ENCODE measurements at regions not wholly inside any gene's neighbourhood (a gene's known extent, or its start where the extent isn't known, plus 50 kb on each side); places are given as distances from the start of the nearest gene placed in this dataset.
A peak's percentile ranks its signal among the peaks of the same experiment; 100 is the strongest.

DNA sequence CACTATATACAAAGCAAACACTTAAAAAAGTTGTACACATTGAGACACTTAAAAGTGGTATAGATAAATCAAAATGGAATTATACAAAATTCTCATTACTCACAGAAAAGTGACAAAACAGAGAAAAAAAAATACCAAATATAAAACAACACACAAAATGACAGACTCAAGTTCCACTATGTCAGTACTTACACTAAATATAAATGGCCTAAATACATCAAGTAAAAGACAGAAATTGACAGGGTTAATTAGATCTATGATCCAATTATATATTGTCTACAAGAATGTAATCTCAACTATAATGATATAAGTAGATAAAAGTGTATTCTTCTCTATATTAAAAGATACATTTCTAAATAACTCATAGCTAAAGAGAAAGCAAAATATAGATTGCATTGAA, 401.6 kb upstream of the PFKP start:
- Histone ChIP-seq H3K27ac (ENCODE audit: low read depth, low read length) (no peak overlapping the region), H4K20me1 (ENCODE audit: low read depth, low read length) (no peaks in the 10 kb centered on the region), H3F3A (ENCODE audit: insufficient read depth) (no peaks in the 10 kb centered on the region), H3K27me3 (ENCODE audit: low read length) (no peaks in the 10 kb centered on the region), H3K4me3 (ENCODE audit: insufficient read depth, low read length, poor library complexity, severe bottlenecking) (no peak overlapping the region), H3K9ac (ENCODE audit: low read length) (no peak overlapping the region), H3K9me2 (replicated peaks; ENCODE audit: insufficient read depth, low read length) (no peaks in the 10 kb centered on the region), H2AFZ (ENCODE audit: low read depth, low read length, severe bottlenecking) (no peak overlapping the region), H3K79me2 (ENCODE audit: insufficient read depth, low read length) (no peaks in the 10 kb centered on the region), H3K9me3 (ENCODE audit: insufficient read depth, low read length) (no peaks in the 10 kb centered on the region), H3K4me2 (ENCODE audit: low read depth, low read length, poor library complexity, severe bottlenecking) (no peak overlapping the region), H3K36me3 (ENCODE audit: low read length) (no peaks in the 10 kb centered on the region)
- no peak for TF ChIP-seq EZH2phosphoT487 (conservative IDR thresholded peaks at IDR 0.05; ENCODE audit: low read length)
- TF ChIP-seq, protein P1, sequence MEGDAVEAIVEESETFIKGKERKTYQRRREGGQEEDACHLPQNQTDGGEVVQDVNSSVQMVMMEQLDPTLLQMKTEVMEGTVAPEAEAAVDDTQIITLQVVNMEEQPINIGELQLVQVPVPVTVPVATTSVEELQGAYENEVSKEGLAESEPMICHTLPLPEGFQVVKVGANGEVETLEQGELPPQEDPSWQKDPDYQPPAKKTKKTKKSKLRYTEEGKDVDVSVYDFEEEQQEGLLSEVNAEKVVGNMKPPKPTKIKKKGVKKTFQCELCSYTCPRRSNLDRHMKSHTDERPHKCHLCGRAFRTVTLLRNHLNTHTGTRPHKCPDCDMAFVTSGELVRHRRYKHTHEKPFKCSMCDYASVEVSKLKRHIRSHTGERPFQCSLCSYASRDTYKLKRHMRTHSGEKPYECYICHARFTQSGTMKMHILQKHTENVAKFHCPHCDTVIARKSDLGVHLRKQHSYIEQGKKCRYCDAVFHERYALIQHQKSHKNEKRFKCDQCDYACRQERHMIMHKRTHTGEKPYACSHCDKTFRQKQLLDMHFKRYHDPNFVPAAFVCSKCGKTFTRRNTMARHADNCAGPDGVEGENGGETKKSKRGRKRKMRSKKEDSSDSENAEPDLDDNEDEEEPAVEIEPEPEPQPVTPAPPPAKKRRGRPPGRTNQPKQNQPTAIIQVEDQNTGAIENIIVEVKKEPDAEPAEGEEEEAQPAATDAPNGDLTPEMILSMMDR (IDR thresholded peaks at IDR 0.05; ENCODE audit: insufficient read depth, low read length, poor library complexity, severe bottlenecking), result no peak

- Histone ChIP-seq H3K27me3 (ENCODE audit: low read length) (no peaks in the 10 kb centered on the region), H3K36me3 (ENCODE audit: low read length) (no peaks in the 10 kb centered on the region), H2AFZ (ENCODE audit: low read depth, low read length, severe bottlenecking) (no peak overlapping the region), H3K79me2 (ENCODE audit: insufficient read depth, low read length) (no peaks in the 10 kb centered on the region), H3K9me2 (replicated peaks; ENCODE audit: insufficient read depth, low read length) (no peaks in the 10 kb centered on the region), H3K4me3 (ENCODE audit: insufficient read depth, low read length, poor library complexity, severe bottlenecking) (no peak overlapping the region), H3K9me3 (ENCODE audit: insufficient read depth, low read length) (no peaks in the 10 kb centered on the region), H3K4me2 (ENCODE audit: low read depth, low read length, poor library complexity, severe bottlenecking) (no peak overlapping the region), H3F3A (ENCODE audit: insufficient read depth) (no peaks in the 10 kb centered on the region), H4K20me1 (ENCODE audit: low read depth, low read length) (no peaks in the 10 kb centered on the region), H3K9ac (ENCODE audit: low read length) (no peak overlapping the region), H3K27ac (ENCODE audit: low read depth, low read length) (no peak overlapping the region)
- no peak for TF ChIP-seq EZH2phosphoT487 (conservative IDR thresholded peaks at IDR 0.05; ENCODE audit: low read length)
These were observed 407.1 kb upstream of the PFKP start for GRCh38 chr10:2660276-2660675.

DNA sequence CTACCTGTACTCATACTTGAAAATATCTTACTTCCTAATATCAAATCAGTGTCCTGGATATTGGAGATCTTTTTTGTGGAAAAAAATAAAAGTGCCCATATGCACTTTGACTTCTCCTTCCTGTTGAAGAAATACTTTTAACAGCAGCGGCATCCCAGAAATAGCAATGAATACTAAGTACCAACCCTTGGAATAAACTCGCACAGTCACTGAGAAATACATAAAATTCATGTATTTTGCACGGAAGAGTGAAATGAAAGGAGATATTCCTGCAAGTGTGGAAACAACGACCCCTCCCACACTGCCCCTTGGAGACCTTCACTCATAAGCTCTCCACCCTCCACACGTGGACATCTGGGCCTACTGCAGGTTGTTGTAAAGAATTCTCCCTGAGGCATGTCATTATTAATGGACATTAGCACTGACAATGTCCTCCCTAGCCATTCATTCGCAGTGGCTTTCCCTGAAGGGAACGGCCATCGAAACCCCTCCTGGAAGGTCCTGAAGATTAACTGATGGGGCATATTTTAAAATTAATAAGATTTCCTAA, 407.6 kb upstream of the PFKP start:
- Histone ChIP-seq H3K9ac (ENCODE audit: low read length) (no peak overlapping the region), H3K79me2 (ENCODE audit: insufficient read depth, low read length) (no peaks in the 10 kb centered on the region), H3K4me2 (ENCODE audit: low read depth, low read length, poor library complexity, severe bottlenecking) (no peak overlapping the region), H3K9me2 (replicated peaks; ENCODE audit: insufficient read depth, low read length) (no peaks in the 10 kb centered on the region), H3K27me3 (ENCODE audit: low read length) (no peaks in the 10 kb centered on the region), H3K4me3 (ENCODE audit: insufficient read depth, low read length, poor library complexity, severe bottlenecking) (no peak overlapping the region), H3K36me3 (ENCODE audit: low read length) (no peaks in the 10 kb centered on the region), H3K9me3 (ENCODE audit: insufficient read depth, low read length) (no peaks in the 10 kb centered on the region), H3K27ac (ENCODE audit: low read depth, low read length) (no peak overlapping the region), H4K20me1 (ENCODE audit: low read depth, low read length) (no peaks in the 10 kb centered on the region), H2AFZ (ENCODE audit: low read depth, low read length, severe bottlenecking) (no peak overlapping the region), H3F3A (ENCODE audit: insufficient read depth) (no peaks in the 10 kb centered on the region)
- TF ChIP-seq EZH2phosphoT487 (conservative IDR thresholded peaks at IDR 0.05; ENCODE audit: low read length), result no peak
- TF ChIP-seq, protein P1 (IDR thresholded peaks at IDR 0.05; ENCODE audit: insufficient read depth, low read length, poor library complexity, severe bottlenecking), result no peak

DNA sequence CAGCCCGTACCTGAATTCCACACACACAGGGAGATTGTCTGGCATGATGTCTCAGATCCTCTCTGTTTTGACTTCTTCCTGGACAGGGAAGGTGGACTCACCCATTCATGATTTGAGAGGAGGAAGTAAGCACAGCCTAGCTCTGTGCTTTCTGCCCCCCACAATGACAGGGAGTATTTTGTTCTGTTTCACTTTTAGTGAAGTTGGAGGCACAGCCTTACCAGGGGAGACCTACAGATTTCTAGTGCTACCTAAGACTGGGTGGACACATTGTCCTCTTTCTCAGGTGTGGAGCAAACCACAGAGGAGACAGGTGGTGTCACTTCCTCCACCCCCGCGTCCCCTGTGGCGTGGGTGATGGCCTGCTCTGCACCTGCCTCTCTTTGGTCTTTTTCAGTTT, 408.6 kb upstream of the PFKP start:
- no peak overlapping the region for H3K4me3 ChIP-seq (ENCODE audit: insufficient read depth, low read length, poor library complexity, severe bottlenecking)
- H4K20me1 ChIP-seq (ENCODE audit: low read depth, low read length), result no peaks in the 10 kb centered on the region
- H3K9ac ChIP-seq (ENCODE audit: low read length), result no peak overlapping the region
- H3K9me3 ChIP-seq (ENCODE audit: insufficient read depth, low read length), result no peaks in the 10 kb centered on the region
- TF ChIP-seq EZH2phosphoT487 (conservative IDR thresholded peaks at IDR 0.05; ENCODE audit: low read length), result no peak
- TF ChIP-seq, protein P1 (IDR thresholded peaks at IDR 0.05; ENCODE audit: insufficient read depth, low read length, poor library complexity, severe bottlenecking), result no peak
- no peaks in the 10 kb centered on the region for H3K79me2 ChIP-seq (ENCODE audit: insufficient read depth, low read length)
- H3K4me2 ChIP-seq (ENCODE audit: low read depth, low read length, poor library complexity, severe bottlenecking), result peak overlapping the region; percentile 11
- no peak overlapping the region for H3K27ac ChIP-seq (ENCODE audit: low read depth, low read length)
- H3K27me3 ChIP-seq (ENCODE audit: low read length), result no peaks in the 10 kb centered on the region
- no peaks in the 10 kb centered on the region for H3K9me2 ChIP-seq (replicated peaks; ENCODE audit: insufficient read depth, low read length)
- no peak overlapping the region for H2AFZ ChIP-seq (ENCODE audit: low read depth, low read length, severe bottlenecking)
- H3F3A ChIP-seq (ENCODE audit: insufficient read depth), result no peaks in the 10 kb centered on the region
- H3K36me3 ChIP-seq (ENCODE audit: low read length), result no peaks in the 10 kb centered on the region

All from SU-DHL-6 (cell line).